Psoas muscle (tissue), 7 donors: ENCODE measurements at regions not wholly inside any gene's neighbourhood (a gene's known extent, or its start where the extent isn't known, plus 50 kb on each side); places are given as distances from the start of the nearest gene placed in this dataset.
A peak's percentile ranks its signal among the peaks of the same experiment; 100 is the strongest.

ENCODE experiments used
- ATAC-seq, 4 donors: fragments of 200-7000 bp; cut with Tn5 transposase; one replicate each; pipeline ENCODE4 v1.9.1; 2020; ENCODE audit warnings: moderate library complexity in 3 of 4, mild to moderate bottlenecking in 2 of 4
- DNase-seq, 2 donors: peaks; one replicate each; pipeline ENCODE4 v3.0.0-alpha.2; 2020
- H3K27ac ChIP-seq: fragments of 200-600 bp; one replicate; pipeline ENCODE4 v1.8.0; 2022
- H3K27me3 ChIP-seq, 3 donors: fragments of 200-600 bp in 1 of 3; one replicate each; pipeline versions ENCODE4 v1.6.1 to v1.8.0; 2013 to 2022; ENCODE audit warnings: low read length in 2 of 3, mild to moderate bottlenecking in 2 of 3, moderate library complexity in 1 of 3; ENCODE audit not compliant: insufficient read depth in 3 of 3
- H3K36me3 ChIP-seq, 2 donors: fragments of 200-600 bp in 1 of 2; one replicate each; pipeline versions ENCODE4 v1.6.1 to v1.8.0; 2013 to 2022; ENCODE audit warnings: low read depth in 1 of 2, mild to moderate bottlenecking in 1 of 2, moderate library complexity in 1 of 2; ENCODE audit not compliant: insufficient read depth in 1 of 2
- H3K4me1 ChIP-seq: fragments of 200-600 bp; one replicate; pipeline ENCODE4 v1.8.0; 2022
- H3K4me3 ChIP-seq: fragments of 200-600 bp; one replicate; pipeline ENCODE4 v1.8.0; 2022; ENCODE audit warnings: mild to moderate bottlenecking
- H3K9me3 ChIP-seq: fragments of 200-600 bp; one replicate; pipeline ENCODE4 v1.8.0; 2022
- WGBS, 3 donors: extraction: QIAGEN DNeasy Blood & Tissue Kit; methylation state at CpG; one replicate each; pipeline versions ENCODE4 v1.1.6 to v1.1.7; 2013; 5-methylcytosine and 5-hydroxymethylcytosine counted together
- intact Hi-C, 2 donors: fragments of 100-400 bp; cut with DNase I; formaldehyde crosslinking; loops; one replicate each; pipeline versions ENCODE4 v1.11.0 to v1.14.2; 2022
- TF ChIP-seq, protein P1 (sequence below): fragments of 200-600 bp; IDR thresholded peaks from one replicate; pipeline ENCODE4 v1.8.0; 2022; ENCODE audit warnings: antibody characterized with exemption
- donor health status: healthy with polysubstance abuse.
- donor health status: DM: no; HTN: no; CAD: no; lungs with moderate emphysema.
- donor health status: Bipolar disorder and iron deficiency.
- donor health status: healthy.
- donor health status: DM: yes; HTN: yes; CAD: no.
- donor health status: DM: no; HTN: no; CAD: no.
- donor health status: DM: yes; HTN: yes; CAD: no.

DNA sequence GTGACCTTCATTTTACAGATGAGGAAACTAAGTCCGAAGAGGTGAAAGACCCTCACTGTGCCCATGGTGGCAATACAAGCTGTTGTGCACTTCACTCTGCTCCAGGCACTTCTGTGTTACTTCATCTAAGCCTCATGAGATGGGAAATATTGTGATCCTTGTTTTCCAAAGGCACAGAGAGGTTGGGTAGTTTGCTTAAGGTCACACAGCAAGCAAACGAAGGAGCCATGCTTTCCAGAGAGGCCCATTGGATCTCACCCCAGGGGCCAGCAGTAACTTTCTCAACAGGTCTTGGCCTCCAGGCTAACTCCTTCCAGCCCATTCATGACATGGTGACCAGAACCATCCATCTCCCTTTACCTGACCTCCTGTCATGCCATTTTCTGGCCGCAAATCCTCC, 332.8 kb downstream of the MN1 start:
- Histone ChIP-seq H3K9me3 (no peaks in the 10 kb centered on the region), H3K4me3 (no peak overlapping the region), H3K4me1 (no peaks in the 10 kb centered on the region), H3K27ac (no peak overlapping the region), H3K36me3 (no peaks in the 10 kb centered on the region), H3K27me3 (peaks cover 0 to 1% (median 0%) of the 10 kb centered on the region in 3 donors)
- ATAC-seq (no peak), DNase-seq (no peak)
- TF ChIP-seq, protein P1, sequence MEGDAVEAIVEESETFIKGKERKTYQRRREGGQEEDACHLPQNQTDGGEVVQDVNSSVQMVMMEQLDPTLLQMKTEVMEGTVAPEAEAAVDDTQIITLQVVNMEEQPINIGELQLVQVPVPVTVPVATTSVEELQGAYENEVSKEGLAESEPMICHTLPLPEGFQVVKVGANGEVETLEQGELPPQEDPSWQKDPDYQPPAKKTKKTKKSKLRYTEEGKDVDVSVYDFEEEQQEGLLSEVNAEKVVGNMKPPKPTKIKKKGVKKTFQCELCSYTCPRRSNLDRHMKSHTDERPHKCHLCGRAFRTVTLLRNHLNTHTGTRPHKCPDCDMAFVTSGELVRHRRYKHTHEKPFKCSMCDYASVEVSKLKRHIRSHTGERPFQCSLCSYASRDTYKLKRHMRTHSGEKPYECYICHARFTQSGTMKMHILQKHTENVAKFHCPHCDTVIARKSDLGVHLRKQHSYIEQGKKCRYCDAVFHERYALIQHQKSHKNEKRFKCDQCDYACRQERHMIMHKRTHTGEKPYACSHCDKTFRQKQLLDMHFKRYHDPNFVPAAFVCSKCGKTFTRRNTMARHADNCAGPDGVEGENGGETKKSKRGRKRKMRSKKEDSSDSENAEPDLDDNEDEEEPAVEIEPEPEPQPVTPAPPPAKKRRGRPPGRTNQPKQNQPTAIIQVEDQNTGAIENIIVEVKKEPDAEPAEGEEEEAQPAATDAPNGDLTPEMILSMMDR: no peak
- 66 to 92% (median 92%) methylated on average over 3 of the region's 3 CpGs for WGBS, 3 donors
- intact Hi-C loops: no loop called here

DNA sequence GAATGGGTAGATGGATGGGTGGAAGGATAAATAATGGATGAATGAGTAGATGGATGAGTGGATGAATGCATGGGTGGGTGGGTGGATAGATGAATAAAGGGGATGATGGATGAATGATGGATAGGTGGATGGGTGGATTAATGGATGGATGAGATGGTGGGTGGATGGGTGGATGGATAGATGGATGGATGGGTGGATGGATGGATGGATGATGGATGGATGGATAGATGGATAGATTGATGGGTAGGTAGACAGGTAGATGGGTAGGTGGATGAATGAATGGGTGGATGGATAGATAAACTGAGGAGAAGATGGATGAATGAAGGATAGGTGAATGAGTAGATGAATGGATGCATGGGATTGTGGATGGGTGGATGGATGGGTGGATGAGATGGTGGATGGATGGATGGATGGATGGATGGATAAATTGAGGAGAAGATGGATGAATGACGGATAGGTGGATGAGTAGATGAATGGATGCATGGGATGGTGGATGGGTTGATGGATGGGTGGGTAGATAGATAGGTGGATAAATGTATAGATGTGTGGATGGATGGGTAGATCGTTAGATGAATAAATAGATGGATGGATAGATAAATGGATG, 331.3 kb downstream of the MN1 start:
- Histone ChIP-seq H3K4me3 (no peak overlapping the region), H3K4me1 (no peaks in the 10 kb centered on the region), H3K27ac (no peak overlapping the region), H3K36me3 (no peaks in the 10 kb centered on the region), H3K9me3 (no peaks in the 10 kb centered on the region), H3K27me3 (no peaks in the 10 kb centered on the region)
- no peak for DNase-seq
- intact Hi-C loops: no loop called here
- TF ChIP-seq, protein P1: no peak
- WGBS, 3 donors: 90 to 98% (median 91%) methylated on average over 2 of the region's 2 CpGs
- no peak for ATAC-seq

DNA sequence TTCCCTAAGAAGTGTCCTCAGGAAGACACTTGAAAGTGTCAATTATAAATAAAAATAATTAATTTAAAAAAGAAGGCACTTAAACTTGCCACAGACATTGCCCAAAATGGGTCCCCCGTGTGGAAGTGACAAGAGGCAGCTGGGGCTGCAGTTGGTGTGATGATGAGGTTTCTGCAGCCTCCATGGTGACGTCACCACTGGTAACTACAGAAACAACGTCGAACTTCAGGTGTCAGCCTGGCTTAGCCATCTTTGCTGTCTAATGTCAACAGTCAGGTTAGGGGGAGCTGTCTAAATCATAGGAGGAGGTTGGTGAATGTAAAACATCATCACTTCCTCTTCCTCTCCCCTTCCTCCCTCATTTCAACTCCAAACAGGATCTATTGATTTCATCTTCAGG, 328.6 kb downstream of the MN1 start:
- 38 to 63% (median 39%) methylated on average over 4 of the region's 4 CpGs for WGBS, 3 donors
- Histone ChIP-seq H3K9me3 (no peaks in the 10 kb centered on the region), H3K27me3 (no peaks in the 10 kb centered on the region), H3K27ac (no peak overlapping the region), H3K4me1 (no peaks in the 10 kb centered on the region), H3K4me3 (no peak overlapping the region), H3K36me3 (no peaks in the 10 kb centered on the region)
- DNase-seq (no peak), ATAC-seq (no peak)
- intact Hi-C loops: no loop called here
- TF ChIP-seq, protein P1: no peak

DNA sequence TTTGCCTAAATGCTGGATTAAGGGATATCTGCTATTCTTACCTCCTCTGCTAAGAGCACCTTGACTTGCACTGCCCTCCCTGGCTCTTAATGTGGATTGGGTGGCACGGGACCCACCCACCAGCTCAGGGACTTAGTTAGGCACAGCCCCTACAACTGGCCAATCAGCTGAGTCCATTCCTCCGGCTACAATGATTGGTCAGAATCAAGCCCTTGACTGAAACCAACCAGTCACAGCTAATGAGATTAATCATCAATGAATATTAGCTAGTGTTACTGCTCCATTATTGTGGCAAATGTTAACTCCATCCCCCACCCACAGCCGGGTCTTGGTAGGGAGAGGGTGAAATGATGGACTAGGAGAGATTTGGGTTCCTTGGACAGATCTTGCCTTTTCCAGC, 328.0 kb downstream of the MN1 start:
- Histone ChIP-seq H3K27ac (no peak overlapping the region), H3K27me3 (no peaks in the 10 kb centered on the region), H3K4me3 (no peak overlapping the region), H3K4me1 (no peaks in the 10 kb centered on the region), H3K9me3 (no peaks in the 10 kb centered on the region), H3K36me3 (no peaks in the 10 kb centered on the region)
- TF ChIP-seq, protein P1: no peak
- ATAC-seq (no peak), DNase-seq (no peak)
- WGBS, 3 donors: 85 to 98% (median 89%) methylated on average over 3 of the region's 3 CpGs
- intact Hi-C loops: no loop called here

DNA sequence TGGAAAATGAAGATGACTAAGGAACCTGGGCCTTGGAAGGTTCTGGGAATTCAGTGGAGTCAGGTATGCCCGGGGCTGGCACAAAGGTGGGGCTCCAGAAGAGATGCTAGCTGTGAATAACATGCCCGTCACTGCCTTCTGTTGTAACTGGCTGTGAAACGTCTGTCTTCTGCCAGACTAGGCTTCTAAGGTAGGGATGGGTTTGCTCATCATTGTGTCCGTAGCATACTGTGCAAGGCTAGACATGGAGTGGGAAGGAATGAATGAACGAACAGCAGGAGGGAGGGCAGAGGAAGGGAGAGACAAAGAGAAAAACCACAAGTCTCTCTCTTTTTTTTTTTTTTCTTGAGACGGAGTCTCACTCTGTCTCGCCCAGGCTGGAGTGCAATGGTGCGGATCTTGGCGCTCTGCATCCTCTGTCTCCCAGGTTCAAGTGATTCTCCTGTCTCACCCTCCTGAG, 327.4 kb downstream of the MN1 start:
- TF ChIP-seq, protein P1: no peak
- DNase-seq (no peak), ATAC-seq (peak in 1 of 4 donors; percentile 68)
- Histone ChIP-seq H3K36me3 (no peaks in the 10 kb centered on the region), H3K4me3 (no peak overlapping the region), H3K27me3 (no peaks in the 10 kb centered on the region), H3K27ac (no peak overlapping the region), H3K4me1 (no peaks in the 10 kb centered on the region), H3K9me3 (no peaks in the 10 kb centered on the region)
- intact Hi-C loops: no loop called here
- WGBS, 3 donors: 56 to 74% (median 71%) methylated on average over 9 of the region's 9 CpGs
